Endothelial cell (in vitro differentiated cells): ENCODE measurements at regions not wholly inside any gene's neighbourhood (a gene's known extent, or its start where the extent isn't known, plus 50 kb on each side); places are given as distances from the start of the nearest gene placed in this dataset.

Experiments
- DNase-seq: peaks from one replicate; pipeline ENCODE4 v3.0.0; 2021; ENCODE audit warnings: low spot score
- H3K27ac Mint-ChIP-seq: one replicate; pipeline ENCODE4 v1.8.0; 2021; ENCODE audit warnings: mixed read lengths, inconsistent platforms; ENCODE audit not compliant: unreplicated experiment
- H3K27me3 Mint-ChIP-seq: one replicate; pipeline ENCODE4 v1.8.0; 2021; ENCODE audit warnings: mild to moderate bottlenecking, moderate library complexity, mixed read lengths, inconsistent platforms; ENCODE audit not compliant: unreplicated experiment
- H3K36me3 Mint-ChIP-seq: one replicate; pipeline ENCODE4 v1.8.0; 2021; ENCODE audit warnings: mild to moderate bottlenecking, low read depth, mixed read lengths, inconsistent platforms; ENCODE audit not compliant: unreplicated experiment
- H3K4me1 Mint-ChIP-seq: one replicate; pipeline ENCODE4 v1.8.0; 2021; ENCODE audit warnings: mild to moderate bottlenecking, mixed read lengths, inconsistent platforms; ENCODE audit not compliant: unreplicated experiment
- H3K4me3 Mint-ChIP-seq: one replicate; pipeline ENCODE4 v1.8.0; 2021; ENCODE audit warnings: mild to moderate bottlenecking, mixed read lengths, inconsistent platforms; ENCODE audit not compliant: unreplicated experiment
- H3K9me3 Mint-ChIP-seq: one replicate; pipeline ENCODE4 v1.8.0; 2021; ENCODE audit warnings: mixed read lengths, inconsistent platforms; ENCODE audit not compliant: unreplicated experiment
- TF ChIP-seq, protein P1 (sequence below): fragments of 200-600 bp; sonication (generic); IDR thresholded peaks from one replicate; pipeline ENCODE4 v1.5.0; 2021; ENCODE audit warnings: antibody characterized with exemption; ENCODE audit not compliant: unreplicated experiment

DNA sequence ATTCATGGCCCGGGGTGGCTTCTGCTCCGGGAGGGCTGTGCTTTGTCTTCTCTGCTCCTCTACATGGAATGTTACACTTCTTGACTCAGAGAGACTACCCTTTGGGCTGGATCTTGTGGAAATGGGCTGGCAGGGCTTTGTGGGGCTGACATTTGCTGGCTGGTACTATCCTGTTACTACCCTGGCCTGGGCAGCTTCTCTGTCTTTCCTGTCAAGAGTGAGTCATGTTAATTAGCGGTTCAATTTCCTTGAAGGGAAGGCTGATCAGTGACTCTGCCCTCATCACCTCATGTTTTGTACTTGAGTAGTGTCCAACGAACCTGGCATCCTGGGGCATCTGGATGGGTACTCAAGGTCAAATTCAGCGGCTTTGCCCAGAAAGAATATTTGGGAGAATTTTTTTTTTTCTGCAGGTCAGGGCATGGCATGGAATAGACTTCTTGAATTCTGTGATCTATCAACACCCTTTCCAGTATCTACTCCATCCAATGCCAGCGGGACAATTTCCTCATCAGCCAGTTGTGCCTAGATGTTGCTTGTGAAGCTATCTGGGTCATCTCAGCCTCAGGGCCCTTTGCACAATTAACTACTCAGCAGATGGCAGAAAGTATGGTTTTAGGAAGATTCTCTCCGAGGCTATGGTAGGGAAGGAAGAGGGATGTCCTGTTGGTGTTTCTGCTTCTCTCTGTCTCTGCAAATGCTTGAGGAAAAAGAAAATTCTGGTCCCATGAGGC lies 140.5 kb upstream of the PLET1 start:
- TF ChIP-seq, protein P1, sequence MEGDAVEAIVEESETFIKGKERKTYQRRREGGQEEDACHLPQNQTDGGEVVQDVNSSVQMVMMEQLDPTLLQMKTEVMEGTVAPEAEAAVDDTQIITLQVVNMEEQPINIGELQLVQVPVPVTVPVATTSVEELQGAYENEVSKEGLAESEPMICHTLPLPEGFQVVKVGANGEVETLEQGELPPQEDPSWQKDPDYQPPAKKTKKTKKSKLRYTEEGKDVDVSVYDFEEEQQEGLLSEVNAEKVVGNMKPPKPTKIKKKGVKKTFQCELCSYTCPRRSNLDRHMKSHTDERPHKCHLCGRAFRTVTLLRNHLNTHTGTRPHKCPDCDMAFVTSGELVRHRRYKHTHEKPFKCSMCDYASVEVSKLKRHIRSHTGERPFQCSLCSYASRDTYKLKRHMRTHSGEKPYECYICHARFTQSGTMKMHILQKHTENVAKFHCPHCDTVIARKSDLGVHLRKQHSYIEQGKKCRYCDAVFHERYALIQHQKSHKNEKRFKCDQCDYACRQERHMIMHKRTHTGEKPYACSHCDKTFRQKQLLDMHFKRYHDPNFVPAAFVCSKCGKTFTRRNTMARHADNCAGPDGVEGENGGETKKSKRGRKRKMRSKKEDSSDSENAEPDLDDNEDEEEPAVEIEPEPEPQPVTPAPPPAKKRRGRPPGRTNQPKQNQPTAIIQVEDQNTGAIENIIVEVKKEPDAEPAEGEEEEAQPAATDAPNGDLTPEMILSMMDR, result no peak
- no peak for DNase-seq
- no peaks in the 10 kb centered on the region for H3K27me3 Mint-ChIP-seq
- H3K4me1 Mint-ChIP-seq, result peaks cover 25% of the 10 kb centered on the region
- H3K36me3 Mint-ChIP-seq, result no peaks in the 10 kb centered on the region
- no peak overlapping the region for H3K4me3 Mint-ChIP-seq
- no peak overlapping the region for H3K27ac Mint-ChIP-seq
- H3K9me3 Mint-ChIP-seq, result no peaks in the 10 kb centered on the region

DNA sequence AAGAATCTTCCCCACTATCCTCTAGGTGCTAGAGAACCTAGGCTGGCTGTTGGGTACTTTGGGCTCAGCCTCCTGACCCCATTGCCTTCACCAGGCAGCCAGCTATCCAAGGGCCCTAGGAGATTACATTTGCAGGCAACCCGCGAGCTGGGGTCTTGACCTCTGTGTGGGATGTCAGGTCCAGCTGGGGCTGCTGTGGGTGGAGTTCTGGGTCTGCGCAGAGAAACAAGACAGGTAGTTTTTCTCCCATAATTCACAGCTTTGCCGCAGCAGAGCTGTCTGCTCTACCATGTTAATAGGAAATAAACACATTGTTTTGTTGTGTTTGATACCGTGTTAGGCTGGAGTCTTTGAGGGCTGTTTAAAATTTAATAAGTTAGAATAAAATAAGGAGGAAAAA lies 142.8 kb upstream of the PLET1 start:
- TF ChIP-seq, protein P1, result no peak
- no peak for DNase-seq
- Mint-ChIP-seq H3K36me3 (no peaks in the 10 kb centered on the region), H3K4me3 (no peak overlapping the region), H3K27me3 (peaks cover under 1% of the 10 kb centered on the region), H3K9me3 (no peaks in the 10 kb centered on the region), H3K4me1 (peaks cover 19% of the 10 kb centered on the region), H3K27ac (no peak overlapping the region)

DNA sequence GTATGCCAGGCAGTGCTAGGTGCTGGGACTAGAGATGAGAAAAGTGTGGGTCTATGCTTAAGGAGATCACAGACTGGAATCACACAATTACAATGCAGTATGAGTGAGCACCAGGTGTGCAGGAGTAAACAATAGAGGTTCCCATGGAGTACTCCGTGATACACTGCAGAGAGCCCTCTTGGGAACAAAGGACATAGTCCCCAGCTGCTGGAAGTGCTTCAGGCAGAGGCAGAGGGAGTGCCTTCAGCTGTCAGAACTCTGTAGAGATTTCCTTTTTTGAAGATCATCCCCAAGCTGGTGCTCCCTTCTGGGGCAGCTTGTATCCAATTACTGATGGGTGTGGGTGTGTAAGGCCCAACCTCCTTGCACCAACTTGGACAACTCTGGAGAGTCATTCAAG lies 143.5 kb upstream of the PLET1 start:
- H3K36me3 Mint-ChIP-seq, result no peaks in the 10 kb centered on the region
- H3K27ac Mint-ChIP-seq, result no peak overlapping the region
- H3K9me3 Mint-ChIP-seq, result no peaks in the 10 kb centered on the region
- TF ChIP-seq, protein P1, result no peak
- H3K4me1 Mint-ChIP-seq, result peaks cover 19% of the 10 kb centered on the region
- no peak overlapping the region for H3K4me3 Mint-ChIP-seq
- DNase-seq, result no peak
- peaks cover 6% of the 10 kb centered on the region for H3K27me3 Mint-ChIP-seq

DNA sequence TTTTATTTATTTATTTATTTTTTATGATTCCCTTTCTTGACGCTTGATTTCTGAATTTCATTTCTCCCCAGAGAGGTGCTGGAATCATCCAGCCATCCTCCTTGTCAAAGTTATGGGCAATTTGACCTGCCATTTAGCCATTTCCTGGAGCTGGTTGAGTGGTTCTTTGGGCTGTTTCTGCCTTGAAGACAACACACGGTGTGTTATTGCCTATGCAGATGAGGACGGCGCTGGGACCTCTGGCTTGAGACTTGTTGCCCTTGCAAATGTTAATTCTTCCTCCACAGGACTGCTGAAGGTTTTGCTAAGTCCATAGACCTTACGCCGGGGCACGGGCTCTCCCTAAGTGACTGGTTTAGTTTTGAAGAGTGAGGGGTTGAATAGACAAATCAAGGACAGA lies 147.9 kb upstream of the PLET1 start:
- Mint-ChIP-seq H3K9me3 (peaks cover 5% of the 10 kb centered on the region), H3K36me3 (no peaks in the 10 kb centered on the region), H3K27me3 (peaks cover 9% of the 10 kb centered on the region), H3K4me1 (peaks cover 16% of the 10 kb centered on the region), H3K4me3 (no peak overlapping the region), H3K27ac (no peak overlapping the region)
- TF ChIP-seq, protein P1, result no peak
- DNase-seq, result no peak

DNA sequence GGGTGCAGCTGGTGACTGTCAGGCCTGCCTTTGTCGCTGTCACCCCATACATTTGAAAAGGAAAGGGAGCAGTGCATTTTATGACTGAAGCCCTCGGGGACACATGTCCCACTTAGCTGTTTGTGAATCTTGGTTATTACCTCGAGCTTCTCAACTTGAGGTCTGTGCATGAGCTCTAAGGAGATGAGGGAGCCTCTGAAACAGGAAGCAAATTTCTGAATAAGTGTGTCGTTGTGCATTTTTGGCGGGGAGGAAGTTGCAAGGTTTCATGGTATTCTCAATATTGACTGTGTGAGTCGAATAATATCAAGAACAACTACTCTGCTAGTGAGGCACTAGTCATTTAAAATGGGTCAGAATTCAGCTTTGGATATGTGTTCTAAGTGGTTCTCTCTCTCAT lies 149.7 kb upstream of the PLET1 start:
- DNase-seq, result no peak
- Mint-ChIP-seq H3K9me3 (peaks cover 5% of the 10 kb centered on the region), H3K36me3 (peaks cover under 1% of the 10 kb centered on the region), H3K4me1 (peaks cover 16% of the 10 kb centered on the region), H3K27me3 (peaks cover 9% of the 10 kb centered on the region), H3K4me3 (no peak overlapping the region), H3K27ac (no peak overlapping the region)
- TF ChIP-seq, protein P1, result no peak
